ENCODE measurements at regions not wholly inside any gene's neighbourhood (a gene's known extent, or its start where the extent isn't known, plus 50 kb on each side); places are given as distances from the start of the nearest gene placed in this dataset.

GRCh38 chr12:115857923-115858322 lies 419.6 kb downstream of the MED13L start:
- DNase-seq (ENCODE audit: extremely low spot score), result no peak
- CTCF ChIA-PET, result interaction anchor here (1.2 kb wide), 1 partner anchor 9 kb away, joined by 4 read pairs; no protein-coding TSS in a partner anchor
- TF ChIP-seq, protein P1, sequence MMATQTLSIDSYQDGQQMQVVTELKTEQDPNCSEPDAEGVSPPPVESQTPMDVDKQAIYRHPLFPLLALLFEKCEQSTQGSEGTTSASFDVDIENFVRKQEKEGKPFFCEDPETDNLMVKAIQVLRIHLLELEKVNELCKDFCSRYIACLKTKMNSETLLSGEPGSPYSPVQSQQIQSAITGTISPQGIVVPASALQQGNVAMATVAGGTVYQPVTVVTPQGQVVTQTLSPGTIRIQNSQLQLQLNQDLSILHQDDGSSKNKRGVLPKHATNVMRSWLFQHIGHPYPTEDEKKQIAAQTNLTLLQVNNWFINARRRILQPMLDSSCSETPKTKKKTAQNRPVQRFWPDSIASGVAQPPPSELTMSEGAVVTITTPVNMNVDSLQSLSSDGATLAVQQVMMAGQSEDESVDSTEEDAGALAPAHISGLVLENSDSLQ (IDR thresholded peaks at IDR 0.05), result no peak
- no peak for TF ChIP-seq SP1 (IDR thresholded peaks at IDR 0.05)
- TF ChIP-seq ZNF384 (IDR thresholded peaks at IDR 0.05), result no peak
- no peak for TF ChIP-seq TARDBP (IDR thresholded peaks at IDR 0.05)
- no peak for TF ChIP-seq SUZ12 (IDR thresholded peaks at IDR 0.05)
- no peak for TF ChIP-seq NFRKB (IDR thresholded peaks at IDR 0.05)
- TF ChIP-seq LEF1 (IDR thresholded peaks at IDR 0.05; ENCODE audit: borderline replicate concordance), result no peak
- TF ChIP-seq FOXA1 (IDR thresholded peaks at IDR 0.05), result no peak
- TF ChIP-seq ELF4 (IDR thresholded peaks at IDR 0.05), result no peak
- TF ChIP-seq HDGF (IDR thresholded peaks at IDR 0.05; ENCODE audit: borderline replicate concordance), result no peak
- no peak for TF ChIP-seq ARNT (IDR thresholded peaks at IDR 0.05)
- TF ChIP-seq FOXM1 (IDR thresholded peaks at IDR 0.05; ENCODE audit: borderline replicate concordance), result no peak
- TF ChIP-seq FOXK2 (IDR thresholded peaks at IDR 0.05), result no peak
- POLR2A ChIA-PET, result no interaction called here

GRCh38 chr12:115857160-115857920 lies 420.2 kb downstream of the MED13L start:
- DNase-seq (ENCODE audit: extremely low spot score), result no peak
- TF ChIP-seq NFRKB (IDR thresholded peaks at IDR 0.05) (no peak), HDGF (IDR thresholded peaks at IDR 0.05; ENCODE audit: borderline replicate concordance) (no peak), ARNT (IDR thresholded peaks at IDR 0.05) (no peak), FOXM1 (IDR thresholded peaks at IDR 0.05; ENCODE audit: borderline replicate concordance) (no peak), FOXA1 (IDR thresholded peaks at IDR 0.05) (no peak), ZNF384 (IDR thresholded peaks at IDR 0.05) (no peak), FOXK2 (IDR thresholded peaks at IDR 0.05) (no peak), LEF1 (IDR thresholded peaks at IDR 0.05; ENCODE audit: borderline replicate concordance) (no peak), L3MBTL2 (conservative IDR thresholded peaks at IDR 0.05) (no peak), BHLHE40 (IDR thresholded peaks at IDR 0.05; ENCODE audit: borderline replicate concordance) (no peak), SP1 (IDR thresholded peaks at IDR 0.05) (no peak), TARDBP (IDR thresholded peaks at IDR 0.05) (no peak), CTBP1 (IDR thresholded peaks at IDR 0.05; ENCODE audit: borderline replicate concordance) (no peak), ELF4 (IDR thresholded peaks at IDR 0.05) (no peak), SUZ12 (IDR thresholded peaks at IDR 0.05) (no peak)
- TF ChIP-seq, protein P1 (IDR thresholded peaks at IDR 0.05), result no peak
- POLR2A ChIA-PET, result no interaction called here
- CTCF ChIA-PET, result interaction anchor here (1.2 kb wide), 1 partner anchor 9 kb away, joined by 4 read pairs; no protein-coding TSS in a partner anchor

DNA sequence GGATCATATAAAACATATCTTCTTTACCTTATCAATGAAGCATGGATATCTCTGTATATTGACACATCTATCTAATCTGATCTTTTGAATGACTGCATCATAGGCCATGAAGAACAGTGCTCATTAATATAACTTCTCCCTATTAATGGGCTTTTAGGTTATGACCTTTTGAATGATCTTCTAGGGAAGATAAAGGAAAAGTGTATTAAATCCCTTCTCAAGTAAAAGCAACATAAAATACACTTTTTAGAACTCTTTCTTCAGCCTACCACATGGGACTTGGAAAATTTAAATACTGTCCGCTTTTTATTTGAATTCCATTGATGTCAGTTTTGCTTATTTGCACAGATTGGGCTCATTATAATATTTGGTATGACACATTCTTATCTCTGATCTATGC lies 425.4 kb downstream of the MED13L start:
- POLR2A ChIA-PET, result no interaction called here

DNA sequence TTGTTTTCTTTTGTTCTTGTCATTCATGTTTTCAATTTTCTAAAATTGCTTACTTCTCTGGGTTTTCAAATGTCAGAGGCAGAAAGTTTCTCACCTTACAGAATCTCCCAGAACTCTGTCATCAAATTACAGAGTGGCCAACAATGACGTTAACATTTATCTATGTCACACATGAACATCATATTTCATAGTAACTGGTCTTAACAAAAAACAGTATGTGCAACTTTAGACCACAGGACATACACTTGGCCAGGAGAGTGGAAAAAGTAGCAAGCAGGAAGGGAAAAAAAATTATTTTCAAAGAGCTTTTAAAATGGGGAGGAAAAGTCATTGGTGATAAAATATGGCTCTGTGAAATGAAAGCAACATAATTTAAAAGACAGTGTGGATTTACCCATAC lies 426.5 kb downstream of the MED13L start:
- ChIA-PET POLR2A (no interaction called here), CTCF (no interaction called here)
- no peak for DNase-seq (ENCODE audit: extremely low spot score)
- TF ChIP-seq SP1 (IDR thresholded peaks at IDR 0.05), result no peak
- no peak for TF ChIP-seq NFRKB (IDR thresholded peaks at IDR 0.05)
- TF ChIP-seq FOXA1 (IDR thresholded peaks at IDR 0.05), result no peak
- TF ChIP-seq BHLHE40 (IDR thresholded peaks at IDR 0.05; ENCODE audit: borderline replicate concordance), result no peak
- TF ChIP-seq, protein P1 (IDR thresholded peaks at IDR 0.05), result no peak
- no peak for TF ChIP-seq ZNF384 (IDR thresholded peaks at IDR 0.05)
- TF ChIP-seq LEF1 (IDR thresholded peaks at IDR 0.05; ENCODE audit: borderline replicate concordance), result no peak
- no peak for TF ChIP-seq CTBP1 (IDR thresholded peaks at IDR 0.05; ENCODE audit: borderline replicate concordance)
- TF ChIP-seq L3MBTL2 (conservative IDR thresholded peaks at IDR 0.05), result no peak
- no peak for TF ChIP-seq SUZ12 (IDR thresholded peaks at IDR 0.05)
- TF ChIP-seq FOXM1 (IDR thresholded peaks at IDR 0.05; ENCODE audit: borderline replicate concordance), result no peak
- TF ChIP-seq HDGF (IDR thresholded peaks at IDR 0.05; ENCODE audit: borderline replicate concordance), result no peak
- TF ChIP-seq ELF4 (IDR thresholded peaks at IDR 0.05), result no peak
- no peak for TF ChIP-seq ARNT (IDR thresholded peaks at IDR 0.05)
- TF ChIP-seq TARDBP (IDR thresholded peaks at IDR 0.05), result no peak
- TF ChIP-seq FOXK2 (IDR thresholded peaks at IDR 0.05), result no peak

More for the DNA sequence above, 425.4 kb downstream of the MED13L start:
- CTCF ChIA-PET, result no interaction called here
- TF ChIP-seq ARNT (IDR thresholded peaks at IDR 0.05), result no peak
- TF ChIP-seq, protein P1 (IDR thresholded peaks at IDR 0.05), result no peak
- no peak for TF ChIP-seq HDGF (IDR thresholded peaks at IDR 0.05; ENCODE audit: borderline replicate concordance)
- TF ChIP-seq SP1 (IDR thresholded peaks at IDR 0.05), result no peak
- no peak for TF ChIP-seq FOXM1 (IDR thresholded peaks at IDR 0.05; ENCODE audit: borderline replicate concordance)
- no peak for TF ChIP-seq NFRKB (IDR thresholded peaks at IDR 0.05)
- no peak for TF ChIP-seq FOXA1 (IDR thresholded peaks at IDR 0.05)
- TF ChIP-seq TARDBP (IDR thresholded peaks at IDR 0.05), result no peak
- TF ChIP-seq ELF4 (IDR thresholded peaks at IDR 0.05), result no peak
- TF ChIP-seq L3MBTL2 (conservative IDR thresholded peaks at IDR 0.05), result no peak
- TF ChIP-seq SUZ12 (IDR thresholded peaks at IDR 0.05), result no peak
- TF ChIP-seq FOXK2 (IDR thresholded peaks at IDR 0.05), result no peak
- no peak for DNase-seq (ENCODE audit: extremely low spot score)

DNA sequence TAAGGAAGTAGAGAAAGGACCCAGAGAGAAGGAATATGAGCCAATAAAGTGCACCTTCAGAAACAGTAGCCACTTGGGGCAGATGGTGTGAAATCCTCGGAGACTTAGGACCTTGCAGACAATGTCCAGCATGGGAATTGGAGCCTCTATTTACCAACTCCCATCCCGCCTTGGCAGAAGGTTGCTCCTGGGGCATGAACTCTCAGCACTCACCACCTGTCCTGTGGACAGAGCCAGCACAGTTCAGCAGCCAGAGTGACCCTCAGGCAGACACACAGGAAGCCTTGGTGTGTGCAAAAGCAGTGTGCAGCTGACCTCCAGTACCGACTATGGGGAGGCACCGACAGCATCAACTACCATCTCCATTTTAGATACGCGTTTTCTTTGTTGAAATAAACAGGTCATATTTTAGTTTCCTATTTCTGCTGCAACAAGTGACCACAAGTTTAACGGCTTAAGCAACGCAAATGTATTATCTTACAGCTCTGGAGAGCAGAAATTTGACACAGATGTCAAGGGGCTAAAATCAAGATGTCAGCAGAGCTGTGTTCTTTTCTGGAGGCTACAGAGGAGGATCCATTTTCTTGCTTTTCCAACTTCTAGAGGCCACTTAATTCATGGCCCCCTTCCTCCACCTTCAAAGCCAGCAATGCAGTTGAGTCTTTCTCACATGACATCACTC lies 428.1 kb downstream of the MED13L start:
- POLR2A ChIA-PET, result no interaction called here
- CTCF ChIA-PET, result no interaction called here
- DNase-seq (ENCODE audit: extremely low spot score), result no peak
- TF ChIP-seq SP1 (IDR thresholded peaks at IDR 0.05) (no peak), NFRKB (IDR thresholded peaks at IDR 0.05) (no peak), FOXM1 (IDR thresholded peaks at IDR 0.05; ENCODE audit: borderline replicate concordance) (no peak), ZNF384 (IDR thresholded peaks at IDR 0.05) (no peak), BHLHE40 (IDR thresholded peaks at IDR 0.05; ENCODE audit: borderline replicate concordance) (no peak), HDGF (IDR thresholded peaks at IDR 0.05; ENCODE audit: borderline replicate concordance) (no peak), SUZ12 (IDR thresholded peaks at IDR 0.05) (no peak), ELF4 (IDR thresholded peaks at IDR 0.05) (no peak), ARNT (IDR thresholded peaks at IDR 0.05) (no peak), FOXA1 (IDR thresholded peaks at IDR 0.05) (no peak), TARDBP (IDR thresholded peaks at IDR 0.05) (no peak), LEF1 (IDR thresholded peaks at IDR 0.05; ENCODE audit: borderline replicate concordance) (no peak), L3MBTL2 (conservative IDR thresholded peaks at IDR 0.05) (no peak), CTBP1 (IDR thresholded peaks at IDR 0.05; ENCODE audit: borderline replicate concordance) (no peak)
- TF ChIP-seq, protein P1 (IDR thresholded peaks at IDR 0.05), result no peak
